ENCODE measurements at regions not wholly inside any gene's neighbourhood (a gene's known extent, or its start where the extent isn't known, plus 50 kb on each side); places are given as distances from the start of the nearest gene placed in this dataset.

GRCh38 chr2:66679442-66679841 is 244.5 kb downstream of the MEIS1 start:
- FAIRE-seq (no peak), DNase-seq (ENCODE audit: insufficient read length, low spot score) (no peak)
- TF ChIP-seq POLR2A (IDR thresholded peaks at IDR 0.05; ENCODE audit: low read depth, low read length): no peak

DNA sequence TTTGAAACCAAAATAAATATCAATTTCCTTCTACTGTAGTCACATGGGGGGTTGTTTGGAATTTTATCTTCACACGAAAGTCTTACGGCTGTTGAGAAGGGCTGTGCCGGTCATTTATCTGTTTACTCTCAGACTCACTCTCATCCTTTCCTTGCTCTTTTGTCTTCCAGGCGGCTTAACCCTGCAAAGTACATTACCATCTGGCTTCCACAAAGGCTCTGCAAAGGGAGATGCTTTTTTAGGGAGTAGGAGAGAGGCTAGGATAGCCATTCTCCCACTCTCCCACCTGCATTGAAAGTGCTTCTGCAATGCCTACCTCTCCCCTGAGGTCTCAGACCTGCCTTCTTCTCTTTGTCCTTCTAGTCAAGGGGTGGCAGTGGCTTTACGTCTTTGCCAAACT is 247.6 kb downstream of the MEIS1 start:
- no peak for TF ChIP-seq POLR2A (IDR thresholded peaks at IDR 0.05; ENCODE audit: low read depth, low read length)
- DNase-seq (ENCODE audit: insufficient read length, low spot score) (no peak), FAIRE-seq (no peak)

GRCh38 chr2:66683064-66683463 is 248.1 kb downstream of the MEIS1 start:
- FAIRE-seq (no peak), DNase-seq (ENCODE audit: insufficient read length, low spot score) (no peak)
- TF ChIP-seq POLR2A (IDR thresholded peaks at IDR 0.05; ENCODE audit: low read depth, low read length): no peak

- DNase-seq (ENCODE audit: insufficient read length, low spot score) (no peak), FAIRE-seq (no peak)
- no peak for TF ChIP-seq POLR2A (IDR thresholded peaks at IDR 0.05; ENCODE audit: low read depth, low read length)
Measured at GRCh38 chr2:66683599-66683998, 248.7 kb downstream of the MEIS1 start.

DNA sequence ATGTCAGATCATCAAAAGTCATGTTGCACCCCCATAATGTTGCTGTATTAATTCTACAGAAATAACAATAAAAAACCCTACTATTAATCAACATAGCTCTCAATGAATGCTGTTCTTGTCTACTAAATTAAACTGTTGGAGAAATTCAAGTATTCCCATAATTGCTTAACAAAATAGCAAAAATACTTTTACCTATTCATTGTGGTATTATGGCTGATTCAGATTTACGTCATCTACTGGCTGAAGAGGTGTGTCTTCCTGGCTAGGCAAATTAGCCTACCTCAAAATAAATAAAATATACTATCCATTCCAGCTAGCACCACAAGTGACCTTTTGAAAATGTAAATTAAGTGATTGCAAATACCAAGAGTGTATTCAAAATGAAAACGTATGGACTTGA is 249.4 kb downstream of the MEIS1 start:
- FAIRE-seq (no peak), DNase-seq (ENCODE audit: insufficient read length, low spot score) (no peak)
- no peak for TF ChIP-seq POLR2A (IDR thresholded peaks at IDR 0.05; ENCODE audit: low read depth, low read length)

GRCh38 chr2:66686755-66687154 is 251.8 kb downstream of the MEIS1 start:
- no peak for TF ChIP-seq POLR2A (IDR thresholded peaks at IDR 0.05; ENCODE audit: low read depth, low read length)
- no peak for FAIRE-seq
- DNase-seq (ENCODE audit: insufficient read length, low spot score): no peak

GRCh38 chr2:66688951-66689350 is 254.0 kb downstream of the MEIS1 start:
- DNase-seq (ENCODE audit: insufficient read length, low spot score) (no peak), FAIRE-seq (no peak)
- TF ChIP-seq POLR2A (IDR thresholded peaks at IDR 0.05; ENCODE audit: low read depth, low read length): no peak

DNA sequence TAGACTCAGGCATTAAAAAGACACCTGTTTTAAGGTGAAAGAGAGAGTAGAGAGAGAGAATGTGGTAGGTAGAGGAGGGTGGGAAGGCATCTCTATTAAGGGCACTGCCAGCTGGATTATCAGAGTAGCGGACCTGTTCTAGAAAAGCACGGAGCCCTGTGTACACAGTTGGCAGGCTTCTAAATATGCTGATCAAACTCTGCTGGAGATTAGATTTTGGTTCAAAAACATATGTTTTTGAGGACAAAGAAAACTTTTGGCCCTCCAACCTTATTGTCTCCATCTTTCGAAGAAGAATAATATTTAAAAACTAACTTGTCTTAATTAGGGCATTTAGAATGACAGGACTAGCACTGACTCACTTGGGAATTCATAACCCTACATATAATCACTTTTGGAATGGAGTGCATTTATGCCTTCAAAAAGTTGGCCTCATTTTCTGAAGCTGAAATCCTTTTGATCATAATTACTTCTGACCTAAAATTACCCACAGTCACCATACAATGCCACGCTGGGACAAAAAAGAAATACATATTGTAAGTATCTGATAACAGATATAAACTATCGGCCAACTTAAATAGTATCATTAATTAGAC is 254.6 kb downstream of the MEIS1 start:
- FAIRE-seq (no peak), DNase-seq (ENCODE audit: insufficient read length, low spot score) (no peak)
- TF ChIP-seq POLR2A (IDR thresholded peaks at IDR 0.05; ENCODE audit: low read depth, low read length): no peak

- no peak for TF ChIP-seq POLR2A (IDR thresholded peaks at IDR 0.05; ENCODE audit: low read depth, low read length)
- DNase-seq (ENCODE audit: insufficient read length, low spot score) (no peak), FAIRE-seq (no peak)
Measured at GRCh38 chr2:66691031-66691965, 256.4 kb downstream of the MEIS1 start.

GRCh38 chr2:66692521-66693054 is 257.7 kb downstream of the MEIS1 start:
- no peak for FAIRE-seq
- DNase-seq (ENCODE audit: insufficient read length, low spot score): no peak
- TF ChIP-seq POLR2A (IDR thresholded peaks at IDR 0.05; ENCODE audit: low read depth, low read length): no peak

DNA sequence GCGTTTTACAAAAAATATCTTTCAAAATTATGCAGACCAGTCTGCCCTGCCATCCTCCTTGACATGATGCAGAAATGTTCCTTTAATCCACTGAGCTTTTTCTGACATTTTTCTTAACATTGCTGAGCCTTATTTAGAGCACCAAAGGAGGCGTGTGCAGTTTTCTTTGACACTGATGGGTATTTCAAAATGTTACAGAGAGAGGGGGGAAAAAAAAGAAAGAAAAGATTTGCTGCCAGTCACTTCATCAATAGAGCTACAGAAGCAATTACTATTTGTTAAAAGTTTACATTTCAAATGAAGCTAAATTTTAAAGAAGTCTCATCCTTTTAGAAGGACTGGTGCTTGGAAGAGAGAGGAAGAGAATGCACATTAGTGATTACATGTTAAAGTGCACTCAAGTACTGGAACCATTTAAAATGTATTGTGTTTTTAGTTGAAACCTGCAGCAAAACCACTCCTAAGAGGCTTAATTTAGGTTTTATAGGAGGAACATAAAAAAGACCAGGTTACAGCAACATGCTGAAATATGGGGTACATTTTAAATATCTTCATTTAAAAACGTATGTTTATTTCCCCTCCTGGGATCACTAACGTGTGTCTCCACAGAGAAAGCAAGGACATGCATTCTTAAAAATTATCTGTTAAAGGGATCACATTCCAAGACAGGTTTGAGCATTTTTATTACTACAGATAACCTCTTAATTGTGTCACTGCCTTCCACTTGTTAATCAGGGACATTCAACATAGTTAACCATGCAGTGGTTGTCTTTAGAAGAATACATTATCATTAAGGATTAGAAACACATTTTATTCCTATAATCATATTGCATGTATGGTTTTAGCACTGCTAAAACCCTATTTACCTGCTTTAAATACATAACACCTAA is 258.4 kb downstream of the MEIS1 start:
- no peak for DNase-seq (ENCODE audit: insufficient read length, low spot score)
- TF ChIP-seq POLR2A (IDR thresholded peaks at IDR 0.05; ENCODE audit: low read depth, low read length): no peak
- no peak for FAIRE-seq

DNA sequence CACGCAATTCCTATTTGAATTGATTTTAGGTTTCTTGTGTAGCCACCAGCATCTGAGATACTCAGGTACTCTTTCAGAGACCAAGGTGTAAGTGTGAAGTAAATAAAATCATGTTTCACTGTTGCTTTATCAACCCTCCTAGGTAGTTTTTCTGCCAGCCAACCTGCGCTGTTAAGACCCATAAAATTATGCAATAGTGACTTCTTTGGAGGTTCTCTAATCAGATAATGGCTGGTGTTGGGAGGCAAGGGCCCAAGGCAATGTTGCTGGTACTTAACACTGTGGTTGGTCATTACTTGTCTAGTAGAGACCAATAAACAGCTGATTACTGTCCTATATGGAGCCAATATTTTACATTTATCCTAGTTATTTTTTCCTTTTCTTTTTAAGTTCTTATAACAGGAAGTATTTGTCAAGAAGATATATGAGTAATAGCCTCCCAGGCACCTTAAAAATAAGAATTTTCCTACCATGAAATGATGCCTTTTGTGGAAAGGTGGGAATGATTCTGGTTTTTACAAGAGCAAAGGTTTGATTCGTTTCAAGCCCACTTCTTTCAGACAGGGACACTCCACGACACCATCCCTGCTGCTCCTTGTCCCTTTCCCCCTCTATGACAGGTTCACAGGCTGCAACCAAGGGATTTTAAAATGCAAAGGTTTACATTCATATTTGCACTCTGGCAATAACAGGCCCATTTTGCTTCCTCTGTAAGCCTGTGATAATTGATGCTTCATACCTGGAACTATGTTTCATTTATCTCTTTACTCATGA is 259.3 kb downstream of the MEIS1 start:
- DNase-seq (ENCODE audit: insufficient read length, low spot score): no peak
- TF ChIP-seq POLR2A (IDR thresholded peaks at IDR 0.05; ENCODE audit: low read depth, low read length): no peak
- FAIRE-seq: no peak

DNA sequence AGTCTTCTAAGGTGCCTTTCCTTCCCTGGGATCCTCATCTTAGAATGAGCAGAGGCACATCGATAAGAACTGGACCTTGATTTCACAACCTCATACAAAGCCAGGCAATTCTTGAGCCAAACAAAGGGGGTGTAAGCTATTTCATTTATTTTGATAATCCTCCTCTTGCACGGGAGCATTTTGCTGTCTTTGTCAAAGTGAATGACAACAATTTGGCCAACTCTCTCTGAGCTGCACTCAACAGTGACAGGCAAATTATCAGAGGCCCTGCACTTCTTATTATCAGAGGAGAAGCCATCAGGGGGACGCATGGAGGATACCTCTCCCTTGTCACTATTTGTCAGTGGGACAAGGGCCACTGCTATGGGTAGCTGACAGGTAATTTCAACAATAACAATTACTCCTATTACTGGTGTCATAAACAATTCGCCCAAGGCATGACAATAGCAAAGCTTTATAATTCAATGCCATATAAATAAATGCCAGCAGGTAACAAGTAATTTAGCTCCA is 260.4 kb downstream of the MEIS1 start:
- DNase-seq (ENCODE audit: insufficient read length, low spot score) (no peak), FAIRE-seq (no peak)
- no peak for TF ChIP-seq POLR2A (IDR thresholded peaks at IDR 0.05; ENCODE audit: low read depth, low read length)

Data from H54 (cell line).